HepG2 (cell line): ENCODE measurements at regions not wholly inside any gene's neighbourhood (a gene's known extent, or its start where the extent isn't known, plus 50 kb on each side); places are given as distances from the start of the nearest gene placed in this dataset.

Source experiments
- ATAC-seq: fragments of 200-7000 bp; cut with Tn5 transposase; 3 replicates; pipeline ENCODE4 v1.9.1; 2020; ENCODE audit warnings: mild to moderate bottlenecking, moderate library complexity
- BruUV-seq: library from RNA; stranded (reverse); fragments of 400-500 nt; replicated peaks from 2 replicates; lab custom pipeline; 2021; lab: Mats Ljungman, UMichigan
- CTCF ChIA-PET: fragments of 300-600 bp; formaldehyde crosslinking; extraction: SDS; loops from one replicate; lab custom pipeline; 2021; ENCODE audit warnings: low total read pairs, inconsistent platforms, low intra/inter-chr PET ratio; lab: Yijun Ruan, JAX
- POLR2A ChIA-PET: fragments of 350-600 bp; sonication (Branson Sonifier 250); formaldehyde crosslinking; loops from one replicate; lab custom pipeline; 2020; ENCODE audit warnings: antibody characterized with exemption, inconsistent platforms; lab: Yijun Ruan, JAX
- DNase-seq: peaks from one replicate; pipeline ENCODE4 v3.0.0-alpha.2; 2015; ENCODE audit warnings: low spot score
- FAIRE-seq: peaks from 3 replicates; lab custom pipeline; 2011; peaks lifted over from hg19 to GRCh38; lab: Jason Lieb, UNC
- H2AFZ ChIP-seq: one replicate; pipeline ENCODE4 v1.6.1; 2011; ENCODE audit warnings: low read length, inconsistent platforms
- H3K27ac ChIP-seq: fragments of 300-600 bp; 3 replicates; pipeline ENCODE4 v1.8.0; 2011; ENCODE audit warnings: mixed run types, mild to moderate bottlenecking, mixed read lengths, low read length, inconsistent platforms; ENCODE audit not compliant: insufficient read depth; ENCODE audit errors: extremely low read length
- H3K27me3 ChIP-seq, 2 experiments: fragments of 200-600 bp in 1 of 2; 2 replicates in 1 of 2; 3 replicates in 1 of 2; pipeline versions ENCODE4 v1.6.0 to v1.8.0; 2011; ENCODE audit warnings: low read length in 2 of 2, mild to moderate bottlenecking in 2 of 2, moderate library complexity in 2 of 2, inconsistent platforms in 1 of 2; ENCODE audit not compliant: insufficient read depth in 2 of 2, control insufficient read depth in 1 of 2
- H3K36me3 ChIP-seq, 2 experiments: fragments of 200-600 bp in 1 of 2; replicated peaks in 1 of 2; 2 replicates in 1 of 2; 3 replicates in 1 of 2; pipeline versions ENCODE4 v1.5.1 to v1.8.0; 2011; ENCODE audit warnings: low read length in 2 of 2, inconsistent platforms in 1 of 2; ENCODE audit not compliant: insufficient read depth in 2 of 2, control insufficient read depth in 1 of 2
- H3K4me1 ChIP-seq: 2 replicates; pipeline ENCODE4 v1.5.1; 2012; ENCODE audit warnings: low read length, inconsistent platforms; ENCODE audit not compliant: insufficient read depth
- H3K4me2 ChIP-seq: 2 replicates; pipeline ENCODE4 v1.6.0; 2011; ENCODE audit warnings: low read depth, low read length, inconsistent platforms
- H3K4me3 ChIP-seq, 3 experiments: fragments of 200-600 bp in 1 of 3; sonication (generic), shearing (Covaris generic) in 1 of 3; replicated peaks in 1 of 3; 2 replicates each; pipeline ENCODE4 v1.5.1; 2011 to 2016; ENCODE audit warnings: low read length in 3 of 3, inconsistent platforms in 2 of 3, low read depth in 2 of 3, mild to moderate bottlenecking in 2 of 3, control low read depth in 1 of 3, mixed read lengths in 1 of 3; ENCODE audit not compliant: insufficient read depth in 1 of 3
- H3K79me2 ChIP-seq: one replicate; pipeline ENCODE4 v1.6.1; 2011; ENCODE audit warnings: low read length, inconsistent platforms; ENCODE audit not compliant: insufficient read depth
- H3K9ac ChIP-seq: 2 replicates; pipeline ENCODE4 v1.6.0; 2011; ENCODE audit warnings: mild to moderate bottlenecking, low read depth, low read length, inconsistent platforms; ENCODE audit not compliant: insufficient read depth
- H3K9me3 ChIP-seq: 2 replicates; pipeline ENCODE4 v1.5.1; 2012; ENCODE audit warnings: mild to moderate bottlenecking, low read length
- H4K20me1 ChIP-seq: 2 replicates; pipeline ENCODE4 v1.6.0; 2011; ENCODE audit warnings: inconsistent platforms, mild to moderate bottlenecking, low read length, moderate library complexity; ENCODE audit not compliant: insufficient read depth
- CTCF ChIP-seq: sonication (generic); formaldehyde crosslinking; IDR thresholded peaks from 2 replicates; pipeline ENCODE4 v1.5.0; 2020; ENCODE audit warnings: mild to moderate bottlenecking, missing genetic modification reagents, moderate library complexity
- MEF2D ChIP-seq: sonication (generic); formaldehyde crosslinking; IDR thresholded peaks from 2 replicates; pipeline ENCODE4 v1.5.1; 2020; ENCODE audit warnings: mild to moderate bottlenecking, missing genetic modification reagents
- ZBTB21 ChIP-seq: sonication (generic); formaldehyde crosslinking; IDR thresholded peaks from 2 replicates; pipeline ENCODE4 v1.4.0; 2020; ENCODE audit warnings: missing genetic modification reagents
- in situ Hi-C: cut with HindIII; loops from 2 replicates; pipeline ENCODE4 v1.10.0; 2017; ENCODE audit warnings: low pct_unique_long_range_greater_than_20kb; ENCODE audit not compliant: extremely low pct_ligation_motif_present
- intact Hi-C: fragments of 100-400 bp; cut with micrococcal nuclease; formaldehyde crosslinking; loops from one replicate; pipeline ENCODE4 v1.10.0; 2022; ENCODE audit not compliant: unreplicated experiment
- TF ChIP-seq, protein P1 (sequence below): sonication (generic); formaldehyde crosslinking; IDR thresholded peaks from 2 replicates; pipeline ENCODE4 v1.5.1; 2020; ENCODE audit warnings: mild to moderate bottlenecking, missing genetic modification reagents

- no peak for TF ChIP-seq ZBTB21 (CRISPR knock-in tag)
- peak; percentile 47 for TF ChIP-seq CTCF
Observed at GRCh38 chr10:54985732-54986131, 184.7 kb upstream of the PCDH15 start (continued).

- H3K79me2 ChIP-seq = no peaks in the 10 kb centered on the region
- intact Hi-C loops (no loop called here), in situ Hi-C loops (loop anchor here (25.0 kb wide), 1 partner anchor 254 kb away; no protein-coding TSS in a partner anchor)
- ATAC-seq (no peak), DNase-seq (no peak)
- no peak overlapping the region for H3K27ac ChIP-seq
- H3K4me3 ChIP-seq = no peak overlapping the region
- TF ChIP-seq, protein P1, sequence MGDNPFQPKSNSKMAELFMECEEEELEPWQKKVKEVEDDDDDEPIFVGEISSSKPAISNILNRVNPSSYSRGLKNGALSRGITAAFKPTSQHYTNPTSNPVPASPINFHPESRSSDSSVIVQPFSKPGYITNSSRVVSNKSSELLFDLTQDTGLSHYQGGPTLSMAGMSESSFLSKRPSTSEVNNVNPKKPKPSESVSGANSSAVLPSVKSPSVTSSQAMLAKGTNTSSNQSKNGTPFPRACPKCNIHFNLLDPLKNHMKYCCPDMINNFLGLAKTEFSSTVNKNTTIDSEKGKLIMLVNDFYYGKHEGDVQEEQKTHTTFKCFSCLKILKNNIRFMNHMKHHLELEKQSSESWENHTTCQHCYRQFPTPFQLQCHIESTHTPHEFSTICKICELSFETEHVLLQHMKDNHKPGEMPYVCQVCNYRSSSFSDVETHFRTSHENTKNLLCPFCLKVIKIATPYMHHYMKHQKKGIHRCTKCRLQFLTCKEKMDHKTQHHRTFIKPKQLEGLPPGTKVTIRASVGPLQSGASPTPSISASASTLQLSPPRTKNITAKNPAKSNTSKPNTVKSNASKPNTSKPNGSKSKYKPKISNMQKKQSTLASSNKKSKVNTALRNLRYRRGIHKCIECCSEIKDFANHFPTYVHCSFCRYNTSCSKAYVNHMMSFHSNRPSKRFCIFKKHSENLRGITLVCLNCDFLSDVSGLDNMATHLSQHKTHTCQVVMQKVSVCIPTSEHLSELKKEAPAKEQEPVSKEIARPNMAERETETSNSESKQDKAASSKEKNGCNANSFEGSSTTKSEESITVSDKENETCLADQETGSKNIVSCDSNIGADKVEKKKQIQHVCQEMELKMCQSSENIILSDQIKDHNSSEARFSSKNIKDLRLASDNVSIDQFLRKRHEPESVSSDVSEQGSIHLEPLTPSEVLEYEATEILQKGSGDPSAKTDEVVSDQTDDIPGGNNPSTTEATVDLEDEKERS (CRISPR knock-in tag) = no peak
- TF ChIP-seq MEF2D (CRISPR knock-in tag) = no peak
- TF ChIP-seq, all 625 proteins: peak for 0
- POLR2A ChIA-PET = no interaction called here
- CTCF ChIA-PET = interaction anchor here (1.3 kb wide), 1 partner anchor 281 kb away, joined by 3 read pairs; no protein-coding TSS in a partner anchor
- no peak overlapping the region for H3K4me2 ChIP-seq
- H3K4me1 ChIP-seq = no peaks in the 10 kb centered on the region
- no peak overlapping the region for H2AFZ ChIP-seq
- FAIRE-seq = no peak
- no peaks in the 10 kb centered on the region for H3K27me3 ChIP-seq
- no peaks in the 10 kb centered on the region for H3K36me3 ChIP-seq
- no peaks in the 10 kb centered on the region for H4K20me1 ChIP-seq
- no TSS peak for BruUV-seq
- H3K9me3 ChIP-seq = no peaks in the 10 kb centered on the region
- no peak overlapping the region for H3K9ac ChIP-seq
Observed at GRCh38 chr10:54983255-54983654, 182.2 kb upstream of the PCDH15 start.
